TTC549 (cell line): ENCODE measurements at regions not wholly inside any gene's neighbourhood (a gene's known extent, or its start where the extent isn't known, plus 50 kb on each side); places are given as distances from the start of the nearest gene placed in this dataset.

Experiments
- FAIRE-seq: peaks from 2 replicates; lab custom pipeline; 2012; peaks lifted over from hg19 to GRCh38; lab: Jason Lieb, UNC

DNA sequence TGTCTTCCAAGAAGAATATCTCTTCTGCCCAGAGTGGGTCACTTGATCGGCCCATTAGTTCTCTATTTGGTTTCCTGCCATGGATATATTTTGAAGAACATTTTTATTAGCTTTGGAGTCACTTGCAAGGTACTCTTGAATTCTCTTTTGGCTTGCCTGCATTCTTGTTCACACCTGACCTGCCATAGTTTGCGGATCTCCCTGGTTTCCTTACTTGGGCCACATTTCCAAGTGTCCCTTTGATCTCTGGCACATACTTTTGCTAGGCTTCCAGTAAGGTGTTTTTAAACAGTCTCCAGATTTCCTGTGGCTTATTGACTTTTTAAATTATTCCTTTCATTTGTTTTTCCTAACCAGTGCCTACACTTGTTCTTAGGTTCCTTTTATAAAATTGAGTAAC lies 488.5 kb upstream of the MDFIC2 start:
- no peak for FAIRE-seq

DNA sequence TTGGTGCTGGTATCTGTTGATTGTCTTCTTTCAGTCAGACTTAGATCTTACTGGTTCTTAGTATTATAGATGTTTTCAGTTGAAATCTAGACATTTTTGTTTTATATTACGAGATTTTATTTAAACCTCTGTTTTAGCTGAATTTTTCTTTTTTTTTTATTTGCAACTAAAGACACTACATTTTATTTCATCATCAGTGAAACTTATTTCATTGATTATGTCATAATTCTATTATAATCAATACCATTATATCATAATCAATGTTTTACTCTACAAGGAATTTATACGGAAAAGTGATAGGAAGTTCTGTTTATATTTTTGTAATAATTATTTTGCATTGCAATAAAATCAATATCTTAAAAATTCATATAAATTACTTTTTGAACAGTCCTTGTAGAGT lies 477.4 kb upstream of the MDFIC2 start:
- FAIRE-seq, result no peak

DNA sequence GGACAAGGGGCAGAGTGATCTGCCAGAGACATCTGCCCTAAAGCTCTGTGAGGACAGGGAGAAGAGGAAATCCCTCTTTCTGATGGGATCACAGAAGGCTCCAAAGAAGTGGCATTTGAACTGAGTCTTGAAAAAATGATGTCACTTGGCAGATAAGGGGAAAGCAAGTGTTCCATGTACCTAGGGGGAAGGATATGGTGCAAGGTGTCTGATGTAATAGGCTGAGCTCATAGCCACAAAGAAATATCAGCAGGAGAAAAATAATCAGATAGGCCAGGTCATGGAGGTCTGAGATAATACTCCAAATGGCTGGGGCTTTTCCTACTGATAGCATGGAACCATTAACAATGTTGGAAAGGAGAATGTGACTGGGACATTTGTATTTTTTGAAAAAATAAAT lies 468.4 kb upstream of the MDFIC2 start:
- no peak for FAIRE-seq

DNA sequence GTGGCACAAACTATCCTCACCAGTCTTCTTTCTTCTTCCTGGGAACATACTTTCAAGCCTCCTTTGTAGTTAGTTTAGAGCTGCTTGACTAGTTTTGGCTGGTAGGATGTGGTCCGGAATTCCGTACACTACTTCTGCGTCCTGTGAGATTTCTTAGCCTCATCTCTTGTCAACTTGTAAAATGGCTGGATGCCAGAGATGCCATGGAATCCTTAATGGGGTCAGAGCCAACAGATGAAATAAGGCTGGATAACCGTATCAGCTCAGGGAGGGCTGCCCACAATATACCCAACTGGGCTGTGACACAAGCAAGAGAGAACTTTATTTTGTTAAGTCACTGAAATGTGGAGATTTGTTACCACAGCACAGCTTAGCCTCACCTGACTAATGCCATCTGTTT lies 466.9 kb upstream of the MDFIC2 start:
- FAIRE-seq, result no peak

DNA sequence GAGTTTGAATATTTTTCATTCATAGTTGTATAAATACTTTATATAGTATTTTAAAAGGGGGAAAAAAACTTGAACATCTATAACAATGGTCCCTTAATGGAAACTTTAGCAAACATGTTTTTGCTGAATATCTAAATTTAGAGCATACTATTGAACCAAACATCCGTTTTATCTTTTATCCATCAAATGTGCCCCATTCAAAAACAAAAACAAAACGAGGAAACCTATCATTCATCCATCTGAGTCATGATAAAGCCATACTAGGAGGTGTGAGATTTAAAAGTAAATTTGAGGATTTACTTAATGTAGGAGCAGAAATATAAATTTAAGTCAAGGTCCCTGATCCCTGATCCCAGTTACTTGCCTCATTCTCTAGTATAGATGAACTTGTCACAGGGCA lies 463.6 kb upstream of the MDFIC2 start:
- no peak for FAIRE-seq

DNA sequence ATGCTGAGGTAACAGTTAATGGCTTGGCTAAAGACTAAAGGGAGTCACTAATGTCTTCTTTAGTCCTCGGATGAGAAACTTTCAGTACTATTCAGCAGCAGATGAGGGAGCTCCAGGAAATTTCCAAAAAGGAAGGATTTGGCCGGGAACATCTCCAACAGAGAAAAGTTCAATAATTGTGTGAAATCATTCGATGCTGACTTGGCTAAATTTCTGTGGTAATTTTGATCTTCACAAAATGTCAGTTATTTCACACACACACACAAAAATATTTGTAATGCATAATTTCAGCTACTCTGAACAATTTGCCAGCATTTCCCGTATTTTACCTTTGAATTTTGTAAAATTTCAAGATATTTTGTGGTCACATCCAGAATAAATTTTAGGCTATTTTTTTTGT lies 462.8 kb upstream of the MDFIC2 start:
- FAIRE-seq, result no peak

DNA sequence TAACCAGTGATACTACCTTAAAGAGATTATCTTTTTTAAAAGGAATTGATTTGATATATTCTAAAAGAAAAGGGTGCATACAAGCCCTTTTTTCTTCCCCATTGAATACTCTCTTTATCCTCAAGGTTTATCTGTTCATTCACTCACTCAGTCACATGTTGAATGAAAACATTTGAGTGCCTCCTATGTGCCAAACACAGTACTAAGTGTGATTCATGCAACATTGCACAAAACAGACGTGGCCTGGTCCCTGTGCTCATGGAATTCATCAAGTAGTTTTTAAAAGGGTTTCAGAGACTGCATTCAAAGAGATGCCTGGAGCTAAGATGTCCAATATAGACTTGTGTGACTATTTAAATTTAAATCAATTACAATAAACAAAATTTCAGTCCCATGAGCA lies 462.2 kb upstream of the MDFIC2 start:
- FAIRE-seq, result no peak

DNA sequence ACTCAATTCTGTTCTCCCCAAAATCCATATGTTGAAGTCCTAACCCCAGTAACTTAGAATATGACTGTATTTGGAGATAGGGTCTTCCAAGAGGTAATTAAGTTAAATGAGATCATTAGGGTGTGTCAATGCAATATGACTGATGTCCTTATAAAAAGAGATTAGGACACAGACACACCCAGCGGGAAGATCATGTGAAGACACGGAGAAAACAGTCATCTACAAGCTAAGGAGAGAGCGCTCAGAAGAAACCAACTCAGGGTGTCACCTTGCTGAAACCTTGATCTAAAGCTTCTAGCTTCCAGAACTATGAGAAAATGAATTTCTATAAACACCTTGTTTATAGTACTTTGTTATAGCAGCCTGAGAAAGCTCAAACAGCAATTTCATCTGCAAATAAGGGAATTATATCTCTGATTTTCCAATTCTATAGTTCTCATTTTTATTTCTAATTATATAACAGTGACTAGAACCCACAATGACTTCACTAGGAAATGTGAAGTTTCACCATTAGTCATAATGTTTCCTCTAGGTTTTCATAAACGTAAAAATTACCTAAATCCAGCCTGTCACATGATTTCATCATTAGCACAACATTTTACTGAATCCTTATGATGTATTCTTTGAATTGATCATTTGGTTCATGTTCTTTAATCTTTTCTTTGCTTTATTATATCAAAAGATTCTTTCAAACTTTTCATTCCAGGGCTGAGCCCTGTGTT lies 459.1 kb upstream of the MDFIC2 start:
- FAIRE-seq, result no peak

DNA sequence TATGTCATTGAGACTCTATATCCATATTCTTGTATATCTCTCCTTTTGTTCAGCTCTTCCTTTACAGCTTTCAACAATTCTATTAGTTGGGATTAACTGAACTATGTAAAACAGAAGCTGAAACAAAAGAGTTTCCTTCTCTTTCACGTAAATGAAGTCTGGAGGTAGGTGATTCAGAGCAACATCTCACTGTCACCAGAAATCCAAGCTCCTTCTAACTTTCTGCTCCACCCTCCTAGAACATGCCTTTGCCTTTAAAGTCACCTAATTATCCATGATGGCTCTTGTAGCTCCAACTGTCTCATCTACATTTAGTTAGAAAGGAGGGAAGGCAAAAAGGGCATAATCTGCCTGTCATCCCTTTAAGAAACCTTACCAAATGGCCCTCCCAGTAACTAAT lies 458.2 kb upstream of the MDFIC2 start:
- no peak for FAIRE-seq

DNA sequence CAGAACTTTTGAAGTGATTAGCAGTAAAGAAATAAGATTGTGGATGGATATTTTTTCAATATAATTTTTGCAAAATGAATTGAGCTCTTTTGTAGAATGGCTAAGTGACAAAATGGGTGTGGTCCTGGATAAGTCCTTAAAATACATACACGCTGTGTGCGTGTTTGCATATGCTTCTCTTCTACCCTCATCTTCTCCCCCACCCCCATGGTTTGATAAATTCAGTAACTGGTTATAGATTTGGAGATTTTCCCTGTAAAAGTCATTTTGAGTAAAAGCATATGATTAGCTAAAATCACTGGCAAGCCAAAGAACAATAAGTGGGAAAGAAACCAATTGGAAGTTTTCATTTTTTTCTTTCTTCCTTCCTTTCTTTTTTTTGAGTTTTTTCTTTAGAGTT lies 453.9 kb upstream of the MDFIC2 start:
- no peak for FAIRE-seq

DNA sequence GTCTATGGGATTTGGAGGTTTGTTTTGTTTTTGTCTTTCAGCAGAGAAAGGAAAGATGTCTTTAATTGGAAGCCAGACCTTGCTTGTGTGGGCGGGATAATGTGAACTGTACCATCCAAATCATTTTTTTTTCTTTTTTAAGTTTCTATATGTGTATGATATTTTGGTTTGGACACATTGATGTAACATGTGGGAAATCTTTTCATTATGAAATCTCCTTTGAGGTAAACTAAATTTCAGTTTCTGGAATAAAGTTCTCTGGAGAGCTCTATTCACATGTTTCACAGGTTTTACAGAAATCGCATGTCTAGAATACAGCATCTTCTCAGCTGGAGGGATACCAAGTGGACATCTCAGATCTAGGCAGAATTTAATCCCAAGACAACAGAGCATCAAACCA lies 451.5 kb upstream of the MDFIC2 start:
- FAIRE-seq, result no peak

DNA sequence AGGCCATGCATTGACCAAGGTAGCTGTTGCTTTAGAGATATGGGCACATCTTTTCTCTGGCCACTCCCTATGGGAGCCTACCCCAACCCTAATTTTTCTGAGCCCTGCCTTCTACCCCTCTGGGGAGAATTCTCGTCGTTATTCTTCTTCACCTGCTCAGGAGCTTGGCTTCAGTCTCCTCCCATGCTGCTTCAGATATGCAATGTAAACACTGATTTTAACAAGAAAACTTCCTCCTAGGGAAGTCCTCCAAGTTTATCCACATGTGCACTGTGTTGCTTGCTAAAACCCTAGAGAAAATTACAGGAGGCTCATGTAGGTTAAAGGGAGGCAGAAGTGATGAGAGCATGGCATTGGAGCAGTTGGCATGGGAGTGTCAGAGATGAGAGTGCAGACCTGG lies 445.2 kb upstream of the MDFIC2 start:
- FAIRE-seq, result no peak

DNA sequence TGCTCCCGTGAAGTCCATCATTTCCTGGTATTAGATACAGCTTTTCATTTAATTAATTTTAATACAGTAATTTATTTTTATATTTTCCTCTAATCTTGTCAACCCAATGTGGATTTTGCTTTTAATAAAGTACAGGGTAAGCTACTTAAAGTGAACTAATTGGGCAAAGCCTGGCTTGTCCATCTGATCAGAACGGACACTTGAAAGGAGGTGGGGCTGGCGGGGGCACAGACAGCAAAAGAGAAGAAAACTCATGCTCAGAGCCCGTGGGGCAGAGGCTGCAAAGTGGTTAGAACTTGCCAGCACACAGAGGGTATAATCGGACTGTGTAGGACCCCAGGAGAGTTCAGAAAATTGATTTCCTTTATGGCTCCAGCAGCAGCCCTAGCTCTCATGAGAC lies 443.1 kb upstream of the MDFIC2 start:
- FAIRE-seq, result no peak

DNA sequence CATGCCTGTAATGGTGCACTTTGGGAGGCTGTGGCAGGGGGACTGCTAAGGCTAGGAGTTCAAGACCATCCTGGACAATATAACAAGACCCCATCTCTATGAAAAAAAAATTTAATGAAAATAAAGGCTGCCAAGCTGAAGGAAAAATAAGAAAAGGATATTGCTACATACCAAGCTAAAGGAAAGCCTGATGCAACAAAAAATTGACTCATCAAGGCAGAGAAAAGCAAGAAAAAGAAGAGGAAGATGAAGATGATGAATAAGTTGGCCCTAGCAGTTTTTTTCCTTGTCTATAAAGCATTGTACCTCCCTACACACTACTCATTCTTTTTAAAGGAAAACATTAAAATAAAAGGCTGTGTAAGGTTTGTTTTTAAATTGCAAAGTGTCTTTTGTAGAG lies 441.9 kb upstream of the MDFIC2 start:
- FAIRE-seq, result no peak

DNA sequence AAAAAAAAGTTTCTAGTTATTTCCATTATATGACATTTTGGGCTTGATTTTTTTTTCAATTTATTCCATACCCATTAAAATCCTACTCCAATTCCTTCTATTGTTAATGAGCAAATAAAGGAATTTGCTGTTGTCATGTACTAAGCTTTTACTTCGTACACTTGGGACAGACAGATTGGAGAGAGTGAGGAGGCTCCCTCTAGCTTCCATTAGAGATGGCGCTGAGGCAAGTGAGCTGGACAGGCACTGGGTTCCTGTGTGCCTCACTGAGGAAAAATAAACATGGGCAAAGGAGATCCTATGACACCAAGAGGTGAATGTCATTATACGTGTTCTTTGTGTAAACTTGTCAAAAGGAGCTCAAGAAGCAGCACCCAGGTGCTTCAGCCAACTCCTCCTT lies 441.1 kb upstream of the MDFIC2 start:
- FAIRE-seq, result no peak

DNA sequence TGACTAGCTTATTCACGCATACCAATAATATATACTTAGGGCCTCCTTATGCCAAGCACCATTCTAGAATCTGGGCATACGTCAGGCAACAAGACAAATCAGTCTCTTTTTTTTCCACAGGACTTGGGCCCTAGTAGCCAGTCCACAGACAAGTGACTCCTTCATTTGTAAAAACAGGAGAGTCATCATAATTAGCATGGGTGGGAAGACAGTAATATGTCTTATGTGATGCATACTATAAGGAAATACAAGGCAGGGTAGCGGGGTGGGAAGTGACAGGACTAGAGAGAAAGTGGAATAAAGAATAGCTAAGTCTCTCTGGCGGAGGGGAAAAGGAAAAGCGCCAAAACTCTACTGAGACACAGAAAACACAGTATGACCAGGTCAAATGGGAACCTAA lies 439.6 kb upstream of the MDFIC2 start:
- no peak for FAIRE-seq

DNA sequence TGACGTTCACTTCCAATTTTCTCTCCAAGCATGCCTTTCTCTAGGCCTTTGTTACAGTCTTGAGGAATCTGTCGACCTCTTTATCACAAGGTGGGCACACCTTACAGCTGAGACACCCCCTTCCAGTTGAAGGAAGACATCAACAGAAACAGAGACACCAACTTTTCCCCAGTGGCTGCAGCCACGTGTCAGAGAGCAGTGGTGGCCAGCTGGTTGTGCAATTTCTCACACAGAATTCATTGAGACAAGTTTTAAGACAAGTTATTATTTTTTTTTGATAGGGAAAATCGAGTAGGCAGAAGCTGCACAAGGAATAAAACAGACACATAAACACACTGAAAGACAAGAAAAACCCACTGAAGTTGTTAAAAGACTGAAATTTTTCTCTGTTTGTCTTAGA lies 436.7 kb upstream of the MDFIC2 start:
- no peak for FAIRE-seq

DNA sequence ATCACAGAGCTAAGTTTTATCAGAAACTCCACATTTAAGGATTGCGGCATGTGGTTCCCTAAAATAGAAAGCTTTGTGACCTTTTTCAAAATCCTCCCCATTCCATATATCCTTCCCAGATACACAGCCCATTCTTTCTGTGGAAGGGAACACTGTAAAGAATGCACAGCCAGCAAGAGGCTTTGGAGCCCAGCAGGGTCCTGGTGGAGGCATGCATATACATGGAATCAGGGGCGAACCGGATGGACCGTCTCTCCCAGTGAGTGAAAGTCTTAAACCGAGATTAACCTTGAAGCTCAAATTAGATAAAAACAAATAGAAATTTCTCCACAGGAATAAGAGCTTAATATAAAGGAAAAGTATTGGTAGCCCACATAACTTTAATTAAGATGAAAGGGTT lies 436.2 kb upstream of the MDFIC2 start:
- FAIRE-seq, result no peak

DNA sequence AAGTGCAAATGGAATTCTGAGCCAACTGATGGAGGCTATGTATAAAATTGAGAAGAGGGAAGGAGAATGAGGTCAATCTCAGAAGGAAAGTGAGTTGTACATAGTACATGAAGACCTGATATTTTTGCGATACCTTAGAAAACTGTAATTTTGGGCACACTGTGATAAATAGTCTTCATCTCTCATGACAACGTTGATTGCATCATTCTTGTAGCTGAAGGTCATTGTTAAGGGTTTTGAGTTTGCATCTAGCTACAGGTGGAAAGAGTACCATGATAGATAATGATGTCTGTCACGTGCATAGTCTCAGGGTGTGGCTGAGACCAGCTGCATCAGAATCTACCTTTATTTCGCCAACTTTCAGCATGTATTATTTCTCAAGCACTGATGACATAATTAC lies 435.4 kb upstream of the MDFIC2 start:
- no peak for FAIRE-seq

DNA sequence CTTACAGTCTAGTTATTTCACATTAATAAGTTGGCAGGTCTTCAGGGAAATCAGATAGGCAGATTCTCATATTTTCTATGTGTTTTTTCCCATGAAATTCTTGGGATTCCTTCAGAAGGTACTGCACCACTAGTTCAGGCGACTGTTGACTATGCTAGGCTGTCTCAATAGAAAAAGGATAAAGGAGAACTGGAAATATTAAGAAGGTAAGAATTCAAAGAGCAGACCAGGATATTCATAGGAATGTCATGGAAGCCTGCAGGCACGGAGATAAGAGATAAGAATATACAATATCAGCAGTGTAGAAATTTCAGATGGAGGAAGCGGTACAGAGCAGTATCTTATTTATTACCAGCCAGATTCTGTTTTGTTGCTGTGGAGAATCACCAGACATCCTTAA lies 432.1 kb upstream of the MDFIC2 start:
- FAIRE-seq, result no peak

DNA sequence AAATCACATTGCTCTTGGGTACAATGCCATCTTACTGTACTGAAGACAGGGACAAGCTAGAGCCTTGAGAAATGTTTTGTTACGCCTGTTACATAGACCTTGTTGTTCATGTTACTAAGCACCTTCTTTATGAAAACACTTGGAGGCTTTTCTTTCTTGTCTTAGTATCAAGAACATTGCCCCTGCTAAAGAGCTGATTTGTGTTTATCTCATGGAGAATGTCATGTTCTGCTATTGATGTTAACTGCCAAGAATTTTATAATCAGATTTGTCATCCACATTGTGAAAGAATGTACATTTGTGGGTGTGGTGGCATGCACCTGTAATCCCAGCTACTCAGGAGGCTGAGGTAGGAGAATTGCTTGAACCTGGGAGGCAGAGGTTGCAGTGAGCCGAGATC lies 431.3 kb upstream of the MDFIC2 start:
- FAIRE-seq, result no peak

DNA sequence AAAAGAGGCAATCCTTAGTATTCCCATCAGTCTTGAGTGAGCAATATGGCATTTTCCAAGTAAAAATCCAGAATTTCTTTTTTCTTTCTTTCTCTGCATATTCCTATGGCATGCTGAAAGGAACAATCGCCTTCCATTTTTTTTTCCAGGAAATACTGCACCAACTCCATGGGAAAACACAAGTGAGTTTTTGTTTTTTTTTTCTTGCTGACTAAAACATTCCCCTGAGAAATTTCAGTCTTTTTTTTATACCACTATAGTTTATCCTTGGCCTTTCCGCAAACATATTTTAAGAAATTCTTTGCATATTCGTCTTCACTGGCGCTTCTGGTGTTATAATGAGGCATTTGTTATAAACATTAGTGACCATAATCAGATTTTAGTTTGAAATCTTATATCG lies 429.6 kb upstream of the MDFIC2 start:
- FAIRE-seq, result no peak

DNA sequence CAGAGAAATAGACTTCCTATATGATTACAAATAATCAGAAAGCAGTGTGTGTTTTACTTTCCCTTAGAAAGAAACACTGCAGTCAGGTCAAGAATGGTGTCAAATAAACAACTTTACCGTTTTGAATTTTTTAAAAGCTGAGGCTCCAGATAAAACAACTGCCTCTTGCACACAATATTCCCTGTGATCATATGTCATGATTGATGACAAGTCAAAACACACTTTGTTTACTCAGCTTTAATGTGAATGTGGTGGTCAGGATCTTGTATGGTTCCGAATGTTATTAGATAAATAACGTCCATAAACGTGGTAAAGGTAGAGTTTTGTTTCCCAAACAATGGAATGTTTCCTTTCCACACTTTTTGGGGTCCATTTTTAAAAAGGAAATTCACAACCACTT lies 428.4 kb upstream of the MDFIC2 start:
- FAIRE-seq, result no peak

DNA sequence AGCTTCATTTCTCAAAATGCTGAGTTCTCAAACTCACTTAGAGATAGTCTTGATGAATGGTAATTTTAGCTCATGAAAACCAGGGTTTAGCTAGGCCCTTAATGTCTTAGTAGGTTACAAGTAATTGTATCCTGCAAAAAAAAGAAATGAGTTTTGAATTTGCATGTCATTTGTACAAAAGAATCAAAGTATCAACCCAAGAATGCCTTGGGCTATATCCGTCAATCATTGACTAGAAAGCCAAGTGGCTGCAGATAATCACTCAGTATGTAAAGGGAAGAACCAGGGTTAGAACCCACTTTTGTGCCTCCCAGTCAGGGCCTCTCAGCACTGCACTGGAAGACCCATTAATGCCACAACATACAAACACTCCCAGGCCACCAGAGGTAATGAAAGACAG lies 427.6 kb upstream of the MDFIC2 start:
- no peak for FAIRE-seq

DNA sequence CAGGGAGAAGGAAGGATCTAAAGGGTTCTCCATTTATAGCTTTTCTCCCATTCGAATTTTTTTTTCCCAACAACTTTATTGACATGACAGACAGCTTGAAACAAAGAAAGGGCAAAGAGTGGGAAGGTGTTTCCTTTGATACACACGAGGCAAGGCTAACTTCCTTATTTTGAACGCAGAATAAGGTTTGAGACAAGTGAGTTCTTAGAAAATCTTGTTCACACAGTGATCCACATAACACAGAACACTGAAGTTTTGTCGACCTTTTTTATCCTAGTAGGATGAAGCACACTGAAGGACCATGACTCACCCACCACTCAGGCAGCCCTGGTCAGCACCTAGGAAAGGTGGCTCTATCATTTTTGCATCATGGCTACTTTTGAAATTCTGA lies 425.8 kb upstream of the MDFIC2 start:
- no peak for FAIRE-seq
